ENCODE measurements at regions not wholly inside any gene's neighbourhood (a gene's known extent, or its start where the extent isn't known, plus 50 kb on each side); places are given as distances from the start of the nearest gene placed in this dataset.
"Not testable (repeated sequence)": the region's sequence is repeated elsewhere in the genome, so short reads cannot be mapped to it uniquely, and the experiment has no call there.

DNA sequence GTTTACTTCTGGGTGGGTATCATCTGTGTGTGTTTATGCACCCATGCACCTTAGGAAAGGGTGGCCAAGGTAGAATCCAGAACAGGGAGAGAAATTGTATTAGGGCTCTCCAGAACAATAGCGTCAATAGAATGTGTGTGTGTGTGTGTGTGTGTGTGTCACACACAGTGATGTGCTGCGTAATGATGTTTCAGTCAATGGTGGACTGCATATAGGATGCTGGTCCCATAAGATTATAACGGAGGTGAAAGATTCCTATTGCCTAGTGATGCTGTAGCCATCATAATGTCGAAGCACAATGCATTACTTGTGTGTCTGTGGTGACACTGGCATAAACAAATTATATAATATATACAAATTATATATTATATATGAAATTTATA, 69.3 kb upstream of the PRR23C start:
- Histone ChIP-seq H3K79me2 (no peaks in the 10 kb centered on the region), H3K9me3 (ENCODE audit: control insufficient read depth, low read length) (no peaks in the 10 kb centered on the region), H2AFZ (no peak overlapping the region), H3K4me1 (no peaks in the 10 kb centered on the region), H3K27me3 (ENCODE audit: control insufficient read depth, insufficient read depth, low read length) (no peaks in the 10 kb centered on the region), H3K36me3 (ENCODE audit: control insufficient read depth, insufficient read depth, low read length) (no peaks in the 10 kb centered on the region), H3K4me3 (ENCODE audit: low read depth, low read length) (no peak overlapping the region), H3K27ac (no peak overlapping the region), H3K4me2 (ENCODE audit: low read length) (no peak overlapping the region), H3K9ac (no peak overlapping the region)
- TF ChIP-seq, protein P1, sequence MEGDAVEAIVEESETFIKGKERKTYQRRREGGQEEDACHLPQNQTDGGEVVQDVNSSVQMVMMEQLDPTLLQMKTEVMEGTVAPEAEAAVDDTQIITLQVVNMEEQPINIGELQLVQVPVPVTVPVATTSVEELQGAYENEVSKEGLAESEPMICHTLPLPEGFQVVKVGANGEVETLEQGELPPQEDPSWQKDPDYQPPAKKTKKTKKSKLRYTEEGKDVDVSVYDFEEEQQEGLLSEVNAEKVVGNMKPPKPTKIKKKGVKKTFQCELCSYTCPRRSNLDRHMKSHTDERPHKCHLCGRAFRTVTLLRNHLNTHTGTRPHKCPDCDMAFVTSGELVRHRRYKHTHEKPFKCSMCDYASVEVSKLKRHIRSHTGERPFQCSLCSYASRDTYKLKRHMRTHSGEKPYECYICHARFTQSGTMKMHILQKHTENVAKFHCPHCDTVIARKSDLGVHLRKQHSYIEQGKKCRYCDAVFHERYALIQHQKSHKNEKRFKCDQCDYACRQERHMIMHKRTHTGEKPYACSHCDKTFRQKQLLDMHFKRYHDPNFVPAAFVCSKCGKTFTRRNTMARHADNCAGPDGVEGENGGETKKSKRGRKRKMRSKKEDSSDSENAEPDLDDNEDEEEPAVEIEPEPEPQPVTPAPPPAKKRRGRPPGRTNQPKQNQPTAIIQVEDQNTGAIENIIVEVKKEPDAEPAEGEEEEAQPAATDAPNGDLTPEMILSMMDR (IDR thresholded peaks at IDR 0.05) = no peak

DNA sequence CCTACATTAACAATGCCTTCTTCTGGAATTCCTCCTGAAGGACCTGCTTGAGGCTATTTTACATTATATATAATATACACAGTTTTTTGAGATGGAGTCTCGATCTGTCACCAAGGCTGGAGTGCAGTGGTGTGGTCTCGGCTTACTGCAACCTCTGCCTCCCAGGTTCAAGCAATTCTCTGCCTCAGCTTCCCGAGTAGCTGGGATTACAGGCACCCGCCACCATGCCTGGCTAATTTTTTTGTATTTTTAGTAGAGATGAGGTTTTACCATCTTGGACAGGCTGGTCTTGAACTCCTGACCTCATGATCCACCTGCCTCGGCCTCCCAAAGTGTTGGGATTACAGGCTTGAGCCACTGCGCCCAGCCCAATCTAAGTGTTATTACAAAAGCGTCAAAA, 71.9 kb upstream of the PRR23C start:
- H3K4me3 ChIP-seq (ENCODE audit: low read depth, low read length); H3K36me3 ChIP-seq (ENCODE audit: control insufficient read depth, insufficient read depth, low read length); H3K79me2 ChIP-seq; H3K27me3 ChIP-seq (ENCODE audit: control insufficient read depth, insufficient read depth, low read length); H3K4me2 ChIP-seq (ENCODE audit: low read length); H3K27ac ChIP-seq; H2AFZ ChIP-seq; H3K9ac ChIP-seq; H3K9me3 ChIP-seq (ENCODE audit: control insufficient read depth, low read length): not testable (repeated sequence)
- peaks cover 11% of the 10 kb centered on the region for H3K4me1 ChIP-seq

DNA sequence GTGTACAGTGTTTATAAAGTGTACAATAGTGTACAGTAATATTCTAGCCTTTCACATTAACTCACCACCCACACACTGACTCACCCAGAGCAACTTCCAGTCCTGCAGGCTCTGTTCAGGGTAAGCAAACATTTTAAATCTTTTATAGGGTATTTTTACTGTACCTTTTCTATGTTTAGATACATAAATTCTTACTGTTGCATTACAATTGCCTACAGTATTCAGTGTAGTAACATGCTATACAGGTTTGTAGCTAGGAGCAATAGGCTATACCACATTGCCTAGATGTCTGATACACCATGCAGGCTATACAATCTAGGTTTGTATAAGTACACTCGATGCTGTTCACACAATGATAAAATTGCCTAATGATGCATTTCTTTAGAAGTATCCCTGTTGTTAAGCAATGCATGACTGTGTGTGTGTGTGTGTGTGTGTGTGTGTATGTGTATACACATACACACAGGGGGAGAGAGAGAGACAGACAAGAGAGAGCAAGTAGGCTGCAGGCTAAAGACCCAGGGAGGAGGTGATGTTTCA, 72.5 kb upstream of the PRR23C start:
- Histone ChIP-seq H3K27ac (no peak overlapping the region), H3K4me1 (peaks cover 11% of the 10 kb centered on the region), H3K4me3 (ENCODE audit: low read depth, low read length) (no peak overlapping the region), H3K9ac (no peak overlapping the region), H3K27me3 (ENCODE audit: control insufficient read depth, insufficient read depth, low read length) (no peaks in the 10 kb centered on the region), H3K79me2 (no peaks in the 10 kb centered on the region), H3K4me2 (ENCODE audit: low read length) (no peak overlapping the region), H2AFZ (no peak overlapping the region), H3K9me3 (ENCODE audit: control insufficient read depth, low read length) (no peaks in the 10 kb centered on the region), H3K36me3 (ENCODE audit: control insufficient read depth, insufficient read depth, low read length) (no peaks in the 10 kb centered on the region)
- TF ChIP-seq, protein P1 (IDR thresholded peaks at IDR 0.05) = no peak

DNA sequence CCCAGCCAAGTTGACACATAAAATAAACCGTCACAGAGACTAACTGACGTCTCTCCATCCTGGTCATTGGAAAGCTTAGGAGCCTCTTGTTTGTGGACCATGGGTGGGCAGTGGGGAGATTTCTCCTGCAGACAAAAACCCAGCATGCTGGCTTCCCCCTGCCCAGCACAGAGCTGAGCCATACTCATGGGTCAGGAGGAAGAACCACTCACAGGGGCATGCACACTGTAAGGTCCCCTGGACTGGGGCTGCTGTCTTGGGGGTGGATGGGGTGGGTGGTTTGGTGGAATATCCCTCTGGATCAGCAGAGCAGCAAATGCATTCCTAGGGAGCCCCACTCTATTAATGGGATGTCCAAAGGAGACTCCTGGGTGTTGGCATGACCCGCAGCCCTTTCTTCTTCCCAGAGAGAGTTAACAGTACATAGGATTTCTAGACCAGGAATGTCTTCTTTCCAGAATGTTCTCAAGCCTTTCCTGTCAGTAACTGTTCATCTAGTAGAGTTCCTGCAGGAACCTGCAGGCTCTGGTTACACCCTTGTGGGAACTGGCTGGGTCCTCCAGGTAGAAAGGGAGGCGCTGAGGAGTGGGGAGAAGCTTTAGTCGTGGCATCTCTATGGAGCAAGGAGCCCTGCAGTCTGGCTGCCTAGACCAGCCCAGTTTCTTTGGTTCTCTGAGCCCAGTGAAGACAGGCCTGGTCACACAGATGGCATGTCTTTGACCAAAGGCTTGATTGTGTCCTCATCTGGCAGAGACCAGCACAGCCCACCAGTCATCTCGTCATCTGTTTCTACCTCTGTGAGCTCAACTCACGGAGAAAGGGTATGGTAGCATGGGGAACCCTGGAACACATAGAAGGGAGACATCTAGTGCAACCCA, 73.4 kb upstream of the PRR23C start:
- H2AFZ ChIP-seq = no peak overlapping the region
- H3K36me3 ChIP-seq (ENCODE audit: control insufficient read depth, insufficient read depth, low read length) = no peaks in the 10 kb centered on the region
- H3K4me3 ChIP-seq (ENCODE audit: low read depth, low read length) = no peak overlapping the region
- H3K27me3 ChIP-seq (ENCODE audit: control insufficient read depth, insufficient read depth, low read length) = no peaks in the 10 kb centered on the region
- no peaks in the 10 kb centered on the region for H3K9me3 ChIP-seq (ENCODE audit: control insufficient read depth, low read length)
- no peak overlapping the region for H3K27ac ChIP-seq
- peaks cover 11% of the 10 kb centered on the region for H3K4me1 ChIP-seq
- TF ChIP-seq, protein P1 (IDR thresholded peaks at IDR 0.05) = no peak
- H3K9ac ChIP-seq = no peak overlapping the region
- no peaks in the 10 kb centered on the region for H3K79me2 ChIP-seq
- H3K4me2 ChIP-seq (ENCODE audit: low read length) = no peak overlapping the region

DNA sequence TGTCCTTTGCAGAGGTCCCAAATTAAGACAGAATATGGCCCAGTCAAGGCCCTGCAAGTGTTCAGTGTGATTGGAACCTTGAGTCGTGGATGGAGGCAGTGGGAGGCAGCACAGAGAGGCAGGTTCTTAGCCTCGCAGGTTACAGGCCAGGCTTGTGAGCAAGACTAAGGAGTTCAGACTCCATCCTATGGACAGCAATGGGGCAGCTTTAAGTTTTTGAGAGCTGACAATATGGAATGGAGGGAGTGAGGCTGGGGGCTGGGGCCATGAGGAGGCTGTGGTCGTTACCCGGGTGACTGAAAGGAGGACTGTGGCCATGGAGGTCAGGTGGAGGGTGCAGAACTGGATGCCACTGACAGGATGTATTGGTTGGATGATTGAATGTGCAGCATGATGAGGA, 74.1 kb upstream of the PRR23C start:
- Histone ChIP-seq H3K27me3 (ENCODE audit: control insufficient read depth, insufficient read depth, low read length) (no peaks in the 10 kb centered on the region), H3K4me3 (ENCODE audit: low read depth, low read length) (no peak overlapping the region), H3K4me2 (ENCODE audit: low read length) (no peak overlapping the region), H3K9me3 (ENCODE audit: control insufficient read depth, low read length) (no peaks in the 10 kb centered on the region), H3K27ac (no peak overlapping the region), H3K9ac (no peak overlapping the region), H3K79me2 (no peaks in the 10 kb centered on the region), H2AFZ (no peak overlapping the region), H3K4me1 (peaks cover 11% of the 10 kb centered on the region), H3K36me3 (ENCODE audit: control insufficient read depth, insufficient read depth, low read length) (no peaks in the 10 kb centered on the region)
- TF ChIP-seq, protein P1 (IDR thresholded peaks at IDR 0.05) = no peak

All from parathyroid adenoma (tissue), 2 donors.